Endothelial cell of umbilical vein (primary cell): ENCODE measurements at regions not wholly inside any gene's neighbourhood (a gene's known extent, or its start where the extent isn't known, plus 50 kb on each side); places are given as distances from the start of the nearest gene placed in this dataset.

Source experiments
- BruUV-seq: library from RNA; stranded (reverse); fragments of 400-500 nt; replicated peaks from 2 replicates; lab custom pipeline; 2021; lab: Mats Ljungman, UMichigan
- CTCF ChIA-PET: fragments of 300-600, 350-600 bp; sonication (Branson Sonifier 250); formaldehyde crosslinking; loops from one replicate; lab custom pipeline; 2021; ENCODE audit warnings: antibody characterized with exemption, inconsistent platforms; lab: Charles Lee
- POLR2A ChIA-PET: fragments of 300-600, 350-600 bp; sonication (Branson Sonifier 250); formaldehyde crosslinking; loops from one replicate; lab custom pipeline; 2021; ENCODE audit warnings: antibody characterized with exemption, inconsistent platforms; lab: Charles Lee
- DNase-seq: peaks from one replicate; pipeline ENCODE4 v3.0.0-alpha.2; 2011; ENCODE audit warnings: low read depth, low spot score
- FAIRE-seq: peaks from 2 replicates; lab custom pipeline; 2011; peaks lifted over from hg19 to GRCh38; lab: Jason Lieb, UNC
- H2AFZ ChIP-seq: 2 replicates; pipeline ENCODE4 v1.6.0; 2012; ENCODE audit warnings: low read depth, low read length, control low read depth, inconsistent platforms
- H3K27ac ChIP-seq: 2 replicates; pipeline ENCODE4 v1.5.1; 2011; ENCODE audit warnings: low read depth, mild to moderate bottlenecking, control low read depth, low read length, moderate library complexity; ENCODE audit not compliant: insufficient read depth
- H3K27me3 ChIP-seq, 2 experiments: 2 replicates each; pipeline versions ENCODE4 v1.6.0 to v1.6.1; 2011; ENCODE audit warnings: low read length in 2 of 2, mixed read lengths in 1 of 2; ENCODE audit not compliant: control insufficient read depth in 2 of 2, insufficient read depth in 2 of 2
- H3K36me3 ChIP-seq, 2 experiments: 2 replicates in 1 of 2; 3 replicates in 1 of 2; pipeline ENCODE4 v1.5.1; 2011; ENCODE audit warnings: low read length in 2 of 2, mild to moderate bottlenecking in 1 of 2, moderate library complexity in 1 of 2; ENCODE audit not compliant: control insufficient read depth in 2 of 2, insufficient read depth in 2 of 2; ENCODE audit errors: extremely low read depth in 1 of 2
- H3K4me1 ChIP-seq: 3 replicates; pipeline ENCODE4 v1.5.1; 2011; ENCODE audit warnings: mild to moderate bottlenecking, low read length; ENCODE audit not compliant: control insufficient read depth, insufficient read depth; ENCODE audit errors: extremely low read depth
- H3K4me2 ChIP-seq: 2 replicates; pipeline ENCODE4 v1.6.1; 2011; ENCODE audit warnings: low read length, control low read depth, mixed read lengths; ENCODE audit not compliant: insufficient read depth
- H3K4me3 ChIP-seq, 3 experiments: fragments of 200-600 bp in 1 of 3; sonication (generic), shearing (Covaris generic) in 1 of 3; replicated peaks in 1 of 3; 2 replicates each; pipeline ENCODE4 v1.5.1; 2011 to 2016; ENCODE audit warnings: control low read depth in 3 of 3, low read length in 3 of 3, mild to moderate bottlenecking in 2 of 3, inconsistent platforms in 1 of 3, low read depth in 1 of 3, moderate library complexity in 1 of 3; ENCODE audit not compliant: insufficient read depth in 1 of 3
- H3K79me2 ChIP-seq: 2 replicates; pipeline ENCODE4 v1.6.0; 2012; ENCODE audit warnings: low read length, inconsistent platforms; ENCODE audit not compliant: control insufficient read depth, insufficient read depth
- H3K9ac ChIP-seq: replicated peaks from 2 replicates; pipeline ENCODE3; 2011; ENCODE audit warnings: low read length, control low read depth; ENCODE audit not compliant: insufficient read depth; ENCODE audit errors: extremely low read depth
- H3K9me1 ChIP-seq: replicated peaks from 3 replicates; pipeline ENCODE4 v1.6.0; 2011; ENCODE audit warnings: mild to moderate bottlenecking, low read length; ENCODE audit not compliant: control insufficient read depth, insufficient read depth; ENCODE audit errors: extremely low read depth
- H3K9me3 ChIP-seq: replicated peaks from 2 replicates; pipeline ENCODE4 v1.5.1; 2012; ENCODE audit warnings: low read length, inconsistent platforms; ENCODE audit not compliant: control insufficient read depth, insufficient read depth
- H4K20me1 ChIP-seq: replicated peaks from 2 replicates; pipeline ENCODE3; 2011; ENCODE audit warnings: mild to moderate bottlenecking, low read length; ENCODE audit not compliant: control insufficient read depth, insufficient read depth; ENCODE audit errors: extremely low read depth
- CTCF ChIP-seq, 2 donors: IDR thresholded peaks; 1 replicate in 1 of 2; 2 replicates in 1 of 2; pipeline ENCODE4 v1.5.1; 2011; ENCODE audit warnings: low read length in 2 of 2, mild to moderate bottlenecking in 2 of 2, moderate library complexity in 2 of 2, control low read depth in 1 of 2, inconsistent platforms in 1 of 2, low read depth in 1 of 2; ENCODE audit not compliant: insufficient read depth in 1 of 2; ENCODE audit errors: extremely low read depth in 1 of 2
- EZH2 ChIP-seq: IDR thresholded peaks from 2 replicates; pipeline ENCODE4 v1.6.1; 2012; ENCODE audit warnings: borderline replicate concordance, low read depth, mild to moderate bottlenecking, moderate library complexity, low read length, inconsistent platforms; ENCODE audit not compliant: severe bottlenecking
- FOS ChIP-seq: IDR thresholded peaks from 2 replicates; pipeline ENCODE4 v1.6.1; 2011; ENCODE audit warnings: mild to moderate bottlenecking, low read length, moderate library complexity, borderline replicate concordance; ENCODE audit not compliant: insufficient read depth
- GATA2 ChIP-seq: IDR thresholded peaks from 2 replicates; pipeline ENCODE4 v1.7.0; 2011; ENCODE audit warnings: low read depth, mild to moderate bottlenecking, moderate library complexity, mixed read lengths, low read length; ENCODE audit not compliant: insufficient read length, insufficient read depth
- JUN ChIP-seq: IDR thresholded peaks from 2 replicates; pipeline ENCODE4 v1.6.1; 2011; ENCODE audit warnings: borderline replicate concordance, low read depth; ENCODE audit not compliant: insufficient read length, insufficient read depth
- MAX ChIP-seq: IDR thresholded peaks from 2 replicates; pipeline ENCODE4 v1.6.1; 2011; ENCODE audit not compliant: insufficient read depth, insufficient read length
- MYC ChIP-seq: IDR thresholded peaks from one replicate; pipeline ENCODE4 v1.6.1; 2011; ENCODE audit warnings: mild to moderate bottlenecking, low read depth, low read length
- POLR2A ChIP-seq: IDR thresholded peaks from 2 replicates; pipeline ENCODE4 v1.6.1; 2012; ENCODE audit warnings: low read depth, mild to moderate bottlenecking, control low read depth, low read length
- POLR2AphosphoS5 ChIP-seq: IDR thresholded peaks from 2 replicates; pipeline ENCODE4 v1.6.1; 2012; ENCODE audit warnings: low read depth, mild to moderate bottlenecking, control low read depth, low read length, moderate library complexity; ENCODE audit not compliant: insufficient read depth
- dilution Hi-C: fragments of 300-500 bp; cut with MboI; formaldehyde crosslinking; loops from one replicate; pipeline ENCODE4 v1.15.0; 2019; ENCODE audit warnings: low sequenced_read_pairs; ENCODE audit not compliant: extremely low pct_ligation_motif_present
- intact Hi-C: fragments of 100-400 bp; cut with micrococcal nuclease; formaldehyde crosslinking; loops from one replicate; pipeline ENCODE4 v1.10.0; 2022

GRCh38 chr13:86085890-86086289 is 286.7 kb upstream of the SLITRK6 start:
- Histone ChIP-seq H3K79me2 (no peaks in the 10 kb centered on the region), H4K20me1 (no peaks in the 10 kb centered on the region), H3K27me3 (no peaks in the 10 kb centered on the region), H3K27ac (no peak overlapping the region), H3K4me3 (no peak overlapping the region), H3K9me1 (no peaks in the 10 kb centered on the region), H2AFZ (no peak overlapping the region), H3K4me1 (no peaks in the 10 kb centered on the region), H3K36me3 (no peaks in the 10 kb centered on the region), H3K4me2 (no peak overlapping the region), H3K9me3 (peaks cover 2% of the 10 kb centered on the region), H3K9ac (no peak overlapping the region)
- POLR2A ChIA-PET, result no interaction called here
- TF ChIP-seq MYC (no peak), GATA2 (no peak), CTCF (IDR thresholded peaks at IDR 0.05; ENCODE audit: extremely low read depth in 1 of 2, insufficient read depth in 1 of 2, low read depth in 1 of 2, low read length in 2 of 2) (no peak), FOS (no peak), POLR2AphosphoS5 (no peak), POLR2A (no peak), JUN (no peak), EZH2 (no peak), MAX (no peak)
- no TSS peak for BruUV-seq
- dilution Hi-C loops, result no loop called here
- CTCF ChIA-PET, result no interaction called here
- FAIRE-seq (no peak), DNase-seq (no peak)
- intact Hi-C loops, result no loop called here
